ENCODE measurements at regions not wholly inside any gene's neighbourhood (a gene's known extent, or its start where the extent isn't known, plus 50 kb on each side); places are given as distances from the start of the nearest gene placed in this dataset.

DNA sequence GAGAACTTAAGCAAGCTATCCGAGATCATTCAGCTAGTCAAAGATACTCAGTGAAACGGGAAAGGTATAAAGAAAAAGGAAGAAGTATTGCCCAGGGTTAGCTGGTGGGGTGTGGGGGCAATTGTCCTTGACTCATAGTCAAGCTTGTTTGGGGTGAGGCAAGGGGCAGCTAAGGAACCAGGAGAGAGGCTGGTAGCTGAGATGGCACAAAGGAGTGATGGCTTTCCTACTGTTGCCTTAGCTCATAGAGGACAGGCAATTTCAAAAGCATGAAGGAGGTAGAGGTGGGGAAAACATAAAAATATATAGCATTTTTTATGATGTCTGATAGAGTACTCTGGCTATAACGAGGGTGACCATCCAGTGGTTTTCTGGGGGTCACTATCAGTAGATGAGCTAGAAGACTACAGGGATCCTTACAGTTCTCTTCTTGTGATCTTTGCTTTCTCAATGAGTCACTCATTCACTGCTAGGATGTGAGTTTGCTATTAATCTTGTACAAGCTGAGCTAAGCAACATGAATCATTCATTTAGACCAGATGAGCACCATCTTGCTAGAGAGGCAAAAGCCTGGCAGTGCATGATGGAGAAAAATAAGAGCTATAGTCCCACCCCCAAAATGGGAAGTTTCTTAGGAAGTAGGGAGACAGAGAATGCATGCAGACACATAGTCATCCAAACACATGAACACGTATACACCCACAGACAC is 207.1 kb upstream of the PFN2 start:
- H3K4me3 Mint-ChIP-seq: no peak overlapping the region
- peaks cover 1% of the 10 kb centered on the region for H3K36me3 Mint-ChIP-seq
- H3K4me1 Mint-ChIP-seq: no peaks in the 10 kb centered on the region
- H3K27ac Mint-ChIP-seq: no peak overlapping the region
- no peaks in the 10 kb centered on the region for H3K9me3 Mint-ChIP-seq
- ATAC-seq (ENCODE audit: low read depth) (no peak), DNase-seq (no peak)
- H3K27me3 Mint-ChIP-seq: peaks cover 10% of the 10 kb centered on the region
- POLR2A ChIA-PET: no interaction called here

DNA sequence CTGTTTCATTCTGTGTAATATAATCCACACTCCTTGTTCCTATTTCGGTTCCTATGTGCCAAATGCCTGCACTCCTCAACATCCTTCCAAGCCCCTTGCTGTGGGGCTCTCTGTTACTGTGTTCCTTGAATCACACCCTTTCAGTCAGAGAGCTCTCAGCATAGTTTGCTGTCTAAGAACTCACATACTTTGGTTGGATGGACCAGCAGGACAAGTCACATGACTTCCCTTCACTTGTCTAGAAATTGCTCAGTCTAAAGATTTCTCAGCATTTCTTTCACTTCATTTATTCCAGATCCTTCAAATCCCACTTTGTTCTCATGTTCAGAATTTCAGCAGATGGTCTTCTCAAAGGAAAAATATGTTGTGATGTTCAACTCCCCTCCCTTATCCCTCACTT is 203.5 kb upstream of the PFN2 start:
- H3K36me3 Mint-ChIP-seq: peaks cover 1% of the 10 kb centered on the region
- peaks cover 8% of the 10 kb centered on the region for H3K27me3 Mint-ChIP-seq
- ATAC-seq (ENCODE audit: low read depth) (no peak), DNase-seq (no peak)
- no peak overlapping the region for H3K4me3 Mint-ChIP-seq
- no peaks in the 10 kb centered on the region for H3K4me1 Mint-ChIP-seq
- no peak overlapping the region for H3K27ac Mint-ChIP-seq
- H3K9me3 Mint-ChIP-seq: no peaks in the 10 kb centered on the region
- POLR2A ChIA-PET: no interaction called here

DNA sequence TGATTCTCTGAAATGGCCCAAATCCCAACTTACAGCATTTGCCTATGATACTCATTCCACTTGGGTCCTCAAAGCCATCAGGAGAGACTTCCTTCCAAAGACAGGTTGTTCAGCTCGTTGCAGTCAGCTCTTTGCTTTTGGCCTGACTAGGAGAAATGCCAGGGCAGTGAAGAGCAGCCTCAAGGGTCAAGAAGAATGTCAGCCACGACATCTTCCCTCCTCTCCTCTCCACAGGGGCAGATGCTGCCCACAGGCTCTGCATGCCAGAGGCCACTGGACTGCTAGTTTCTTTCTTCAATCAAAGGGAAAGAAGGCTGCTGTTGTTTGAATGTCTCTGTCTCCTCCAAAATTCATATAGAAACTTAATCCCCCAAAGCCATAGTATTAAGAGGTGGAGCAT is 201.7 kb upstream of the PFN2 start:
- H3K36me3 Mint-ChIP-seq: peaks cover 1% of the 10 kb centered on the region
- ATAC-seq (ENCODE audit: low read depth): no peak
- H3K4me1 Mint-ChIP-seq: no peaks in the 10 kb centered on the region
- DNase-seq: no peak
- POLR2A ChIA-PET: no interaction called here
- no peak overlapping the region for H3K4me3 Mint-ChIP-seq
- no peaks in the 10 kb centered on the region for H3K9me3 Mint-ChIP-seq
- H3K27ac Mint-ChIP-seq: no peak overlapping the region
- peaks cover 6% of the 10 kb centered on the region for H3K27me3 Mint-ChIP-seq

DNA sequence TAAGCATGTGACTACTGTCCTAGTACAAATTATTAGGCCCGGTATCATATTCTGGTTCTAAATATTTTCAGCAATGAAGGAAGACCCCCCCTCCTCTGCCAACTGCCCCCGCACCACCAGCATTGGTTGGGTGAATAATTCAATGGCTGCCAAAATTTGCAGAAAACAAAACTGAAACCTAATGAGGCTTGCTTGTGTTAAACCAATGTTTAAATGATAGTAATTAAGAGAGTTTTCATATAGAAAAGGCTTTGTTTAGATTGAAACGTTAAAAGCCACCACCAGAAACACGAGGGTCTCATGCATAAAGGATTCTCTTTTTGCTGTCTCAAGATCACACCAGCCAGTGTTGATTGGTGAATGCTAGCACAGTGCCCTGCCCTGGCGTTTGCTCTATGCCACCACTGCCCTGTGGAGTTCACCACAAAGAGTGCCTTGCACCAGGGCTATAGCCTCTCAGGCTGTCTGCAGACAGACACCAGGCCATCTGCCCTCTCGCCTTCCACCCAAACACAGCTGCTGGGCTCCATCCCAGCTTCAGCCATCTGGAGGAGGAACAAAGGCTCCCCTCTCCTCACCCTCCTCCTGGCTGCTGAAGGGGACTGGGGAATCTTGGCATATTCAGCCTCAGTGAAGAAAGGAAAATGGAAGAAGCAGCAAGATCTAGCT is 200.3 kb upstream of the PFN2 start:
- H3K27ac Mint-ChIP-seq: no peak overlapping the region
- H3K27me3 Mint-ChIP-seq: peaks cover 6% of the 10 kb centered on the region
- H3K9me3 Mint-ChIP-seq: no peaks in the 10 kb centered on the region
- peaks cover 1% of the 10 kb centered on the region for H3K36me3 Mint-ChIP-seq
- no peaks in the 10 kb centered on the region for H3K4me1 Mint-ChIP-seq
- DNase-seq (no peak), ATAC-seq (ENCODE audit: low read depth) (no peak)
- H3K4me3 Mint-ChIP-seq: no peak overlapping the region
- POLR2A ChIA-PET: no interaction called here

DNA sequence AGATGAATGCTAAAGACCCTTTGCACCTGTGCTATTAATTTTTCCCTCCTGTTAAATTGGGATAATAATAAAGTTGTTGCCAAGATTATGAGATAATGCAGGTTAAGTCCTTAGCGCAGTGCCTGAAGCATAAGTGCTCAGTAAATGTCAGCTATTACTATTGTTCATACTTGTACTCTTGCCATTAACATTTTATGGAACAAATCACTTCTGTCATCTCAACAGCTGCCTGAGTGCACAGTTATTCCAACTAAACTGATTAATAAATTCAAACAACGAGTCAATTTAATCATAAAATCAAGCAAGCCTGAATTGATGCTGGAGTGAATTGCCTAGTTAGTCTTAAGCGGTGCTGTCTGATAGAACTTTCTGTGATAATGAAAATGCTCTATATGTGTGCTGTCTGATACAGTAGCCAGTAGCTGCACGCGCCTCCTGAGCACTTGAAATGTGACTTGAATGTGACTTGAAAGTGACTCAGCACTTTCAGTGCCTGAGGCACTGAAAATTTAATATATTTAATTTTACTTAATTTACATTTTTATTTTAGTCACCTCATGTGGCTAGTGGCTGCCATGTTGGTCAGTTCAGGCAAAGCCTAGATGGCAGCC is 198.7 kb upstream of the PFN2 start:
- H3K36me3 Mint-ChIP-seq: peaks cover 1% of the 10 kb centered on the region
- ATAC-seq (ENCODE audit: low read depth) (no peak), DNase-seq (no peak)
- H3K27ac Mint-ChIP-seq: no peak overlapping the region
- no peak overlapping the region for H3K4me3 Mint-ChIP-seq
- H3K9me3 Mint-ChIP-seq: no peaks in the 10 kb centered on the region
- H3K27me3 Mint-ChIP-seq: peaks cover 5% of the 10 kb centered on the region
- POLR2A ChIA-PET: no interaction called here
- H3K4me1 Mint-ChIP-seq: no peaks in the 10 kb centered on the region

DNA sequence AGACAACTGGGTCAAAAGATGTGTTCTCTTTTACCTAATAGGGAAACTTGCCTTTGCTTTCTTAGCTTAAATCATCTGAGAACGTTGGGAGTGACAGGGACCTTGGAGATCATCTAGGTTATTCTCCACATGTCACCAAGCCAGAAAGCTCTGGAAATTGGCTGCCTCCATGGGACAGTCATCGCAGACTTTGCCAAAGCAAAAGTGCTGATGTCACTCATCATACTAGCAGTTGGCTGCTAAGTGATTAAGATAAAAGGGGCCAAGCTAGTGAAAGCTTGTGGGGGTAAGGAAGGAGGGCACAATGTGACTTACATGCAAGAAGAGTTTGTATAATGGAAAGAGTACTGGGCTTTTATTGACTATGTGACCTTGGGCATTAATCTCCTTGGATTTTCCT is 198.0 kb upstream of the PFN2 start:
- Mint-ChIP-seq H3K9me3 (no peaks in the 10 kb centered on the region), H3K27me3 (no peaks in the 10 kb centered on the region)
- POLR2A ChIA-PET: no interaction called here

DNA sequence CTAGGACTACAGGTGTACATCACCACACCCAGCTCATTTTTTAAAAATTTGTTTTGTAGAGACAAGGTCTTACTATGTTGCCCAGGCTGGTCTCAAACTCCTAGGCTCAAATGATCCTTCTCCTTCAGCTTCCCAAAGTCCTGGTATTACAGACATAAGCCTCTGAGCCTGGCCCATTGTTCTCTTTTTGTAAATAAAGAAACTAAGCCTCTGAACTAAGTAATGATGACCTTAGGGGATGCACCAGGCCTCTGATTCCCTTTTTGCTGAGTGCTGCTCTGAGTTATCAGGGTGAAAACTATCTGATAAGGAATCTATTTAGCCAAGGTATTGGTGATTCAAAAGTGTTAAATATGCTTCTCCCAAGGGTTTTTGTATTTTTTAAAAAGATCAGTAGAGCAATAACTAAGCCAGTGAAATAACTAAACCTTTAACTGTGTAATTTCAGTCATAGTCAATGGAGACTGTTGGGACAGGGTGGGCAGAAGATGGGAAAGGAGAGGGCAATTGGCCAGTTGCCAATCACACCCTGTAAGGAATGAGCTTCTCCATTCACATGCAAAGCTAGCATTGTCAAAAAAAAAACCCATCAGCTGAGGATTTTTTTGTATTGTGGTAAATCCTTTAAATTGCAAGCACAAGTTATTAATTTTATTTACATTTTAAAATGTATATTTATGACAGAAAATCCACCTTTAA is 194.8 kb upstream of the PFN2 start:
- H3K9me3 Mint-ChIP-seq: no peaks in the 10 kb centered on the region
- no peak for ATAC-seq (ENCODE audit: low read depth)
- no peak overlapping the region for H3K27ac Mint-ChIP-seq
- peaks cover 9% of the 10 kb centered on the region for H3K27me3 Mint-ChIP-seq
- H3K36me3 Mint-ChIP-seq: no peaks in the 10 kb centered on the region
- H3K4me1 Mint-ChIP-seq: no peaks in the 10 kb centered on the region
- no peak for DNase-seq
- H3K4me3 Mint-ChIP-seq: no peak overlapping the region
- POLR2A ChIA-PET: no interaction called here

More for the DNA sequence above, 198.0 kb upstream of the PFN2 start:
- ATAC-seq (ENCODE audit: low read depth): no peak
- no peak for DNase-seq
- no peaks in the 10 kb centered on the region for H3K4me1 Mint-ChIP-seq
- no peak overlapping the region for H3K27ac Mint-ChIP-seq
- H3K4me3 Mint-ChIP-seq: no peak overlapping the region
- H3K36me3 Mint-ChIP-seq: no peaks in the 10 kb centered on the region

DNA sequence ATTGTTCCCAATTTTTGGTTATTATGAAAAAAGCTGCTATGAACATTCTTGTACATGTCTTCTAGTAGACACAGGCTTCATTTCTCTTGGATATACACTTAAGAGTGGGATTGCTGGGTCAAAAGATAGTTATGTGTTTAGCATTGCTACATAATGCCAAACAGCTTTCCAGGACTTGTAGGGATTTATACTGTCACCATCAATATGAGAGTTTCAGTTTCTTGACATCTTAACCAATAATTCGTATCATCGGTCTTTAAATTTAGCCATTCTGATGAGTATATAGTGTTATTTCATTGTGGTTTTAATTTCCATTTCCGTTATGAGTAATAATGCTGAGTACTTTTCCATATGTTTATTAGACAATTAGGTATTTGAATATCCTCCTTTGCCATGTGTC is 190.3 kb upstream of the PFN2 start:
- no peak overlapping the region for H3K4me3 Mint-ChIP-seq
- ATAC-seq (ENCODE audit: low read depth) (no peak), DNase-seq (no peak)
- no peaks in the 10 kb centered on the region for H3K4me1 Mint-ChIP-seq
- H3K27me3 Mint-ChIP-seq: peaks cover 23% of the 10 kb centered on the region
- H3K9me3 Mint-ChIP-seq: no peaks in the 10 kb centered on the region
- POLR2A ChIA-PET: no interaction called here
- no peaks in the 10 kb centered on the region for H3K36me3 Mint-ChIP-seq
- no peak overlapping the region for H3K27ac Mint-ChIP-seq

DNA sequence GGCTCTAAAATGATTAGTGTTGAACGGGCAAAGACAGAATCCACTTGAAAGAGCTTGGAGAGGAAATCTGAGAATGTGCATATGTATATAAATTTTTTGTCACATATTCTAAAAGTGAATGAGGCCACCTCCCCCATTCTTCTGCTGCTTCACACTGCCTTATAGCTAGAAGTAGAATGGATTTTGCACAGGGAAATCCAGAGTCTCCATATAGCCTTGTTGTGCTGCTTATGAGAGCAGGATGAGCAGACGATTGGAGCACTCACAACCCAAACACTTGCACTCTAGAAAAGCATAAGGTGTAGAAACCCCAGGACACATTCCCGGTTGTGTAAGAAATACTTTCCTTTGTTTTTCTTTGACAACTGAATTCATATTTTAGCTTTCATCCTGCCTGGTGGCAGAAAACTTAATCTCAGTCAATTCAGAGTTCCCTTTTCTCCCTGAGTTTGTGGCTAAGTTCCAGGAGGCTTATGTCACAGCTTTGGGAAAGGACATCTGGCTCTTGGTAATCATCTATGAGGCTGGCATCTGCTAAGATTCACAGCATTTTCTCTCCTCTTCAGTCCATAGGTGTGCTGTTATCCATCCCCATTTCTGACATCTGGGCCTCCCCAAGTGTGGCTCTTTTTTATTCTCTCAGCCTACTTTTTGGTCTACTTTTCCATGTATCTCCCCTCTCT is 188.4 kb upstream of the PFN2 start:
- H3K27me3 Mint-ChIP-seq: peaks cover 32% of the 10 kb centered on the region
- H3K4me3 Mint-ChIP-seq: no peak overlapping the region
- H3K9me3 Mint-ChIP-seq: no peaks in the 10 kb centered on the region
- H3K27ac Mint-ChIP-seq: no peak overlapping the region
- POLR2A ChIA-PET: no interaction called here
- ATAC-seq (ENCODE audit: low read depth): no peak
- no peak for DNase-seq
- H3K4me1 Mint-ChIP-seq: no peaks in the 10 kb centered on the region
- no peaks in the 10 kb centered on the region for H3K36me3 Mint-ChIP-seq

DNA sequence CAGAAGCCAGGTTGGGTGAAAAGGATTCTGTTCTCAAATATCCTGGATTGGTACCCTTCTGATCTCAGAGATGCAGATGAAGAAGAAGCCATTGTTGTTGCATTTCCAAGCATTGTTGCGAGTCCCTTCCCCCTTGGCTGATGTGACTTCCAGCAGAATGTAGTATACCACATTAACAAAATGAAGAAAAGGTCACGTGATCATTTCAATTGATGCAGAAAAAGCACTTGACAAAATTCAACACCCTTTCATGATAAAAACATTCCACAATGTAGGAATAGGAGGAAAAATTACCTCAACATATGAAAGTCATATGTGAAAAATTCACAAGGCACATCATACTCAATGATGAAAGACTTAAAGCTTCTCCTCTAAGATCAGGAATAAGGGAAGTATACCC is 181.9 kb upstream of the PFN2 start:
- POLR2A ChIA-PET: no interaction called here
- Mint-ChIP-seq H3K27me3 (peaks cover 27% of the 10 kb centered on the region), H3K4me3 (no peak overlapping the region), H3K4me1 (peaks cover 1% of the 10 kb centered on the region), H3K36me3 (no peaks in the 10 kb centered on the region), H3K9me3 (no peaks in the 10 kb centered on the region), H3K27ac (no peak overlapping the region)
- ATAC-seq (ENCODE audit: low read depth) (no peak), DNase-seq (no peak)

DNA sequence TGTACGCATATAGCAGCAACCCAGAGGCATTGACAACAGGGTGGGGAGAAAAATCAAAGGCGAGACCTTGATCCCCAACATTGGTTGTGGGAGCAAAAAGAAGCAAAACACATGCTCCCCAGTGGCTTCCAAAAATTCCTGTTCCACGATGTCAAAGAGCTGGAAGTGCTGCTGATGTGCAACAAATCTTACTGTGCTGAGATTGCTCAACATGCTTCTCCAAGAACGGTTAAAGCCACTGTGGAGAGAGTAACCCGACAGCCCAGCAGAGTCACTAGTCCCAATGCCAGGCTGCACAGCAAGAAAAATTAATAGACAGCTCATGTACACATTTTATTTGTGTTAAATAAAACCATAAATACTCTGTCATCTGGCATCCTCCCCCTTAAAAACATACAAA is 179.9 kb upstream of the PFN2 start:
- H3K9me3 Mint-ChIP-seq: no peaks in the 10 kb centered on the region
- ATAC-seq (ENCODE audit: low read depth): no peak
- POLR2A ChIA-PET: no interaction called here
- H3K27ac Mint-ChIP-seq: no peak overlapping the region
- no peak overlapping the region for H3K4me3 Mint-ChIP-seq
- H3K27me3 Mint-ChIP-seq: peaks cover 24% of the 10 kb centered on the region
- H3K4me1 Mint-ChIP-seq: peaks cover 7% of the 10 kb centered on the region
- DNase-seq: no peak
- H3K36me3 Mint-ChIP-seq: no peaks in the 10 kb centered on the region

DNA sequence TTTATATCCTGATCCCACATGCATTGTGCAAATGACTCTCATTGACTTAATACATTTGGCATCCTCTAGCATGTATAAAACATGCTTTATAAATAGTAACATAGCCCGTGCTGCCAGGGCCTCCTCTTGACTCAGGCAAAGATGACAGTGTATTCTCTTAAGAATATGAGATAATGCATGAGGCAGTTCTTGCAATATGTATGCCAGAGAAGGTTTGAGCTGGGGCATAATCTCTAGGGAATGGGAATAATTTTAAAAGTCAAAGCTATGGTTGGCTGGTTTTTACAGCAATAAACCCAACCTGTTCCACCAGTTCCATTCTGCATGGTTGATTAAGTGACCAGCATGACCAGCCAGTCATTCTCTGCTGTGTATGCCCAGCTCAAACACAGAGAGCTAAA is 179.0 kb upstream of the PFN2 start:
- H3K27me3 Mint-ChIP-seq: peaks cover 19% of the 10 kb centered on the region
- peaks cover 7% of the 10 kb centered on the region for H3K4me1 Mint-ChIP-seq
- no peak for ATAC-seq (ENCODE audit: low read depth)

DNA sequence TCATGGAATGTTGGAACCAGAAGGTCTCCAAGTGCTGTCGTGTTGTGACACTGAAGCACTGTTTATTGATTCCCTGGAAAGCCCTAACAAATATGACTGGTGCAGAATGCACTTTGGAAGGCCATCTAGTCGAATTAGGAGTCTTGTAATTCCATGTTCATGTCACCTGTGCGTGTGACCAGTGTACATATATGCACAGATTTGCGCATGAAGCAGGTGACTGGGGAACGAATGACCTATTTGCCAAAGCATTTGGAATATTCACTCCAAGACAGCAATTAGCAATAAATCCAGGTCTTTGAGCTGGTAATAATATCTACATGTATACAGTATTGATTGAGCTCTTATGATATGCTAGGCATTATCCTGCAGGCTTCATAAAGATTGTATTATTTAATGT is 177.5 kb upstream of the PFN2 start:
- Mint-ChIP-seq H3K9me3 (no peaks in the 10 kb centered on the region), H3K27me3 (peaks cover 20% of the 10 kb centered on the region), H3K4me1 (peaks cover 7% of the 10 kb centered on the region), H3K4me3 (no peak overlapping the region), H3K36me3 (no peaks in the 10 kb centered on the region), H3K27ac (no peak overlapping the region)
- ATAC-seq (ENCODE audit: low read depth): no peak
- POLR2A ChIA-PET: no interaction called here
- no peak for DNase-seq

More for the DNA sequence above, 179.0 kb upstream of the PFN2 start:
- Mint-ChIP-seq H3K9me3 (no peaks in the 10 kb centered on the region), H3K4me3 (no peak overlapping the region), H3K27ac (no peak overlapping the region), H3K36me3 (no peaks in the 10 kb centered on the region)
- POLR2A ChIA-PET: no interaction called here
- no peak for DNase-seq

All from activated naive CD8-positive, alpha-beta T cell treated with anti-CD3 and anti-CD28 coated beads, Interleukin-2, amount 10 ng/mL, durations not matched to agents 7 days and 5 days (primary cell).